ENCODE measurements at regions not wholly inside any gene's neighbourhood (a gene's known extent, or its start where the extent isn't known, plus 50 kb on each side); places are given as distances from the start of the nearest gene placed in this dataset.

GRCh38 chr4:176969011-176969410 is 176.3 kb upstream of the VEGFC start:
- TF ChIP-seq POLR2AphosphoS5 (IDR thresholded peaks at IDR 0.05) = no peak
- TF ChIP-seq CTCF (IDR thresholded peaks at IDR 0.05) = no peak

Data from suprapubic skin (tissue), 3 donors.